NCI-H1105 treated with DMSO at 0.1 percent for 48 hours (cell line): ENCODE measurements at regions not wholly inside any gene's neighbourhood (a gene's known extent, or its start where the extent isn't known, plus 50 kb on each side); places are given as distances from the start of the nearest gene placed in this dataset.
A peak's percentile ranks its signal among the peaks of the same experiment; 100 is the strongest.

Experiments used
- DNase-seq: peaks from one replicate; lab custom pipeline; 2025; lab: John Stamatoyannopoulos, UW

DNA sequence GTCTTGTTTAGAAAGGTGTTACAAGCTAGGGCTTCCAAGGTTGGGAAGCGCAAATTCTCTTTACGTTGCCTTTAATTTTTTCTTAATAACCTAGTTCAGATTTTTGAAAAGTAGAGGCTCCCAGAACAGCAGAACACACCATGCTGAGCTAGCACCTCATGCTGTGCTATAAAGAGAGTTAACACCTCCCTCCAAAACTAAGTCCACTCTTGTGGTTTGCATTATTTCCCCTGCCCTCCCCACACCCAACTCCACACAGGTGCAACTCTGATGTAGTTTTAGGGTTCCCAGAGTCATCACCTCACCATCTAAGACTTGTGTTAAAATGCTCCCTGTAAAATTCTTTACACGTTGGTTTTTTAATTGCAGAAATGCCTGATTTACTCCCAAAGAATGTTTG lies 459.4 kb upstream of the JARID2 start:
- no peak for DNase-seq

- DNase-seq, result no peak
Measured at GRCh38 chr6:14787250-14787649, 458.6 kb upstream of the JARID2 start.

GRCh38 chr6:14787677-14788076 lies 458.2 kb upstream of the JARID2 start:
- DNase-seq, result no peak

DNA sequence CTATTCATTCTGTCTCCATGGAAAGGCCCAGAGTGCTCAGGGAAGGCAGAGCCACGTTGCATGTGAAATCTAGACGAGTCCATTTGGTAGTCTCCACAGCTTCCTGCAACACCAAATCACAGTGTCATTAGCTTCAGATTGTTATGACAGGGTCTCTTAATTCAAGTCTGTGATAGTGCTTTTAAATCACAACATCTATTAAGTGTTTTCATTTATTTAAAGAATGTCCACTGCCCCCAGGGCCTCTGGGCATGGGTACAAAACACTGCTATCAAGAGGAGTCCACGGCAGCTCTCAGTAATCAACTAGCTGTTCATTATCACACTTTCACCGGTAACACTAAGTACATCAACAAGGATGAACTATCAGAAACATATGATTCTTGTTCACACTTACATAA lies 455.9 kb upstream of the JARID2 start:
- no peak for DNase-seq

- DNase-seq, result no peak
Measured at GRCh38 chr6:14790976-14791375, 454.9 kb upstream of the JARID2 start.

DNA sequence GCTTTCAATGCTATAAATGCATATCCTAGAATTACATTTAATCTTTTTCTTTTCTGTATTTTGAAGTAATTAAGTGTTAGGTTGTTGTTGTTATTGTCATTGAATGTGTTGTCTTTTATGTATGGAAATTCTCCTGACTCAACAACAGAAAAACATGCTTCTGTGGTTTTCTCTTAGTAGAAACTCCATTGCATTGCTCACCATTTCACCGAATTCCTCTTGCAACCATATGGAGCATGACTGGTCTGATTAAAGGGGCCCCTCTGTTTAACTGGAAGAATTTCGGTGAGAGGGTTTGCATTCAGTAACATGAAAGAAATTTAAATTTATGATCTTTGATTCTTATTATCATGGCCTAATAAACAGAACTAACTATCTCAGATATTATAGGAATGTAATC lies 454.3 kb upstream of the JARID2 start:
- no peak for DNase-seq

DNA sequence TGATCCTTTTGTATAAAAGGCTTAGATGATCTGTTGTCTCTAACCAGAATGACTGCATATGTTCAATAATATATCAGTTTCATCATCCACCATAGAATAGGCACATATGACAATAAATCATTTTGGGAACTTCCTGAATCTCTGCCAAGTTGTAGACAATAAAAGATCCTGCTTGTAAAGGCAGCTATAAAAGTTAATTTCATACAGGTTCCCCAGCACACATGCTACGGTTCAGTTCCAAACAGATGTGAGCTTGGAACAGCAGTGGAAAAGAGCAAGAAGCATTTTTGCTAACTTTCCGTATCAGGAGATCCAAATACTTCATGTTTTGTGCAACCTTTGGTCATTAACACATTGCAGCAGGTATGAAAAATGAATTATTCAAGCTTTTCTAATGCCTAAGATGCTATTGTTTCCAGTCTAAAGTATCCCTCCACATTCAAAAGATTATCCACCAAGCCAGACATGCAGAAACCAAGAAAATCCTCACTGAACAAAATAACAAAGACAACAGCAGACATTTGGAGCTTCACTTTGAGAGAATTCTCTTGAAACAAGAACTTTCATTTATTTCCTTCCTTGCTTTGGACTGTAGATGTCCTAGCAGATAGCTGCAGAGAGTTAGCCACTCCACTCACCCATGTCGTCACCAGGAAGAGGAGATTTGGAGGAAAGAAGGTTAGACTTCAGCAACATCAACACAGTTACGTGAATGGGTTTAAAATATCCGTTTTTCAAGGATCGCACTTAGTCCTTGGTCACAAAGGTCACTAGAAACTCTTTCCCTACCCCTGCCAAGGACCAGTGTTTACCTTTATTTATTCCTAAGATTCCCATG lies 453.5 kb upstream of the JARID2 start:
- peak; percentile 89 for DNase-seq

- DNase-seq, result no peak
Measured at GRCh38 chr6:14795451-14795850, 450.4 kb upstream of the JARID2 start.

- DNase-seq, result no peak
Measured at GRCh38 chr6:14796974-14797762, 448.7 kb upstream of the JARID2 start.

DNA sequence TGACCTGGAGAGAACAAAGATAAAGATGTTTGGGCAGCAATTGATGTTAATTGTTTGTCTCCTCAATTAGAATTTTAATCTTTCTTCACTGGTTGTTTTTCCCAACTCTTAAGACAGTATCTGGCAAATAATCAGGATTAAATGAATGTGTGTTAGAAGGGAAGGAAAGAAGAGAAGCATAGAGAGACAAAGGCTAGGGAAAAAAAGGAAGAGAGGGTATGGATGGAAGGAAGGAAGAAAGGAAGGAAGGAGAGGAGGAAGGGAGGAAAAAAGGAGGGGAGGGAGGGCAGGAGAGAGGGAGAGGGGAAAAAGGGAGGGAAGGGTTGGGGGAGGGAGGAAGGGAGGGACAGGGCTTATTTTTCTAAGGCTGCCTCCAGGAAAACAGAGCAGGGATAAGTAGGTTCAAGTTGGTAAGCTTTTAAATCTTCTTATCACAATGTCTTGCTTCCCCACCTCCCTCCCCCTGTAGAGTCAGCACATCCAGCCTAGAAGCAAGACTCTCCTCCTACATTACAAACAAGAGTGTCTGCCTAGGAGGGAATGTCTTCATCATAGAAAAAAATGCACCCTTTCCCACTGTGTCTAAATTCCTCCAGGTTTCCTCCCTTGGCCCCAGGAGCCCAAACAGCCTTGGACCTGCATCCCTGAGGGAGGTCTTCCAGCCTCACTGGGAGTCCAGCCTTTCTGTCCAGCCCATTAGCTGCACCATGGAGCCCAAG lies 447.8 kb upstream of the JARID2 start:
- no peak for DNase-seq

DNA sequence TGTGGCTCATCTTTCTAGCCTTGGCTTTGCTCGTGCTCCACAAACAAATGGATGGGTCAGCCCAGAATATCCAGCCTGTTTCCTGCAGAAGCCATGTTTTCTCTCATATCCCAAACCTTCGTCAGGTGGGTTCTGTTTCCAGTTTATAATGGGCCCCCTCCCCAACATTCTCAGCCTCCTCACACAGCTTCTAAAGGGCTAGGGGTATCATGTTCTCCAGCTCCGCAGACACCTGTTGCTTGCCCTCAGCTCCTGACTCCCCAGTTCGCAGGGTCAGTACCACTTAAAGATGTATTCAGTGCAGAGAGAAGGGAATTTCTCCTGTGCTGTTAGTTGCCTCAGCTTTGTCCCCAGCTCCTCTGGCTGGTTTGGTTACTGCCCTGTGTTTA lies 447.3 kb upstream of the JARID2 start:
- no peak for DNase-seq

- DNase-seq, result no peak
Measured at GRCh38 chr6:14798996-14799588, 446.8 kb upstream of the JARID2 start.

GRCh38 chr6:14799928-14800327 lies 445.9 kb upstream of the JARID2 start:
- DNase-seq, result peak; percentile 30

DNA sequence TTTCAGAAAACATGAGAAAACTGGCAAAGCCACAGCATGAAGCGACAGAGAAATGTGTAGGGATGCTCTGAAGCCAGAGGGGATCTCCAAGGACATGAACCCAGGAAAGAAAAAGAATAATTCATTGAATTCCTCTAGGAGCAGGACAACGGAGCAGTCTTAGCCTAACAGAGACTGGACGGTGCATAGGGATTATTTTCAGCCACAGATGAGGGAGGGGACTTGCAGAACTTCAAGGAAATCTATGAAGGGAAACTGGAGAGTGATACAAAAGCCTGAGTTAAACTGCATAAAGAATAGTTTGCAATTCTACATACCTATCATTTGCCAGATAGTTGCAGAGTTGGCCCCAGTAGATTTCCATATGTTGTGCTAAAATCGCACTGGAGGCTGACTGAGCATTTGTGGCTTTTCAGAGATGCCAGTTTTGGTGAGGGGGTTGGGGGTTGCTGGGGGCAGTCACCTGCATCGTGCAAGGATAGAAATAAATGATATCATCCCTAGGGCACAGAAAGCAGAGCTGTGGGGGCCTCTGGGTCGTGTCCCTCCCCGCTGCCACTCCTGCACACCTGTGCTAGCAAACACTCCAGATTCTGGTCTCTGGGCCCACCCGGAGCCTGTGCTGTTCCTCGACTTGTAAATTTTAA lies 443.2 kb upstream of the JARID2 start:
- DNase-seq, result no peak

GRCh38 chr6:14804001-14804784 lies 441.7 kb upstream of the JARID2 start:
- no peak for DNase-seq

- DNase-seq, result peak; percentile 11
Measured at GRCh38 chr6:14804785-14805210, 441.1 kb upstream of the JARID2 start.

- DNase-seq, result no peak
Measured at GRCh38 chr6:14806101-14806500, 439.8 kb upstream of the JARID2 start.

DNA sequence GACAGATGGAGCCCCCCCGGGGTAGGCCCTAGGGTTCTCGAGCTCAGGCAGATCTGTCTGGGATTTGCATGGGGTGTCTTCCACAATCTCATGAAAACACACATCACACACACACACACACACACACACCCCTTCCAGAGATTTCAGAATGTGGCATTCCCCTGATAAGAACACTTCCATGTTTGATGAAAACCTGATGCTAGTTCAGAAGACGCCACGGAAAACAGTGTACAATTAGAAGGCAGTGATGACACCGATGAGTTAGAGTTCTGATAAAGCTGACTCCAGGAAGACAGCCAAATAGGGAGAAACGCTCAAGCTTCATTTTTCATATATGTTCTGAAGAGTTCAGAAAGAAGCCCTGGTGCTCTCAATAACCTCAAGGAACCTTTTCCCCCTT lies 438.7 kb upstream of the JARID2 start:
- no peak for DNase-seq

GRCh38 chr6:14807971-14808370 lies 437.9 kb upstream of the JARID2 start:
- DNase-seq, result no peak

GRCh38 chr6:14810021-14810420 lies 435.8 kb upstream of the JARID2 start:
- DNase-seq, result no peak
